ENCODE measurements at regions not wholly inside any gene's neighbourhood (a gene's known extent, or its start where the extent isn't known, plus 50 kb on each side); places are given as distances from the start of the nearest gene placed in this dataset.

DNA sequence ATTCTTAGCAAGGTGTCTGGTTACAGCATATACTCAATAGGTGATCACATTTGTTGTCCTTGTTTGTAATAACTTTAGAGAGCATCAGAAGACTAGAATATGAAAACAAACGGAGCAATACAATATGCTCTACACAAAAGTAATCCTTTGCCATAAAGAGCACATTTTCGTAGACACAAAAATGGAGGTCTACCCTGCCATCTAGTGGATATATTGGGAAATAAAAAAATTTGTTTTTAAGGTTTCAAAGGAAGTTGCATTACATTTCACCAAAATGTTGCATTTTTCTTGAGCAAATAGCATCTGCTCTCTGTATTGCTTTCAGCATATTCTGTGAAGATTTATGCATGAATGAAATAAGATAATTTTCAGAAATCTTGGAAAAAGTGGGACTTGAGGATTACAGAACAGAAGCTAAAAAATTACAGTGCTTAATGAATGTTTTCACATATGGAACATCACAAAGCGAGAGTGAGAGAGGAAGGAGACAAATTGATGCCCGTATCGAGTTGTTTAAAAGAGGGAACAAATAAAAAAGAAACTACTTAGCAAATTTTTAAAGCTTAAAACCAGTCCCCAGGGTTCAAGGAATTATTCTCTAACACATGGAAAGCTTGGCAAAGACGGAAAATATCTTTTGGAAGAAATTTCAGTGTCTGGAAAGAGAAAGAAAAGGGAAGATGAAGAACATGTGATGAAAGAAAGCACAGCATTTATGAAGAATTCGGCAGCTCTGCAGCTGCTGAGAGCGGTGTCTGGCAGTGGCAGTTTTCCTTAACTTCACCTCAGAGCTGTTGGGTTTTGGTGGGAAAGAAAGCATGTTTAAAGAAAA, 390.1 kb downstream of the ANKRD50 start:
- peak; percentile 44 for DNase-seq
- Histone ChIP-seq H3K4me3 (ENCODE audit: low read length) (no peak overlapping the region), H3F3A (ENCODE audit: insufficient read depth, low read length) (no peaks in the 10 kb centered on the region), H3K27ac (ENCODE audit: low read length) (no peak overlapping the region), H2AFZ (ENCODE audit: low read length) (no peak overlapping the region), H3K27me3 (replicated peaks; ENCODE audit: insufficient read depth, low read length) (no peaks in the 10 kb centered on the region), H3K9me3 (replicated peaks; ENCODE audit: insufficient read depth, low read length) (no peaks in the 10 kb centered on the region), H3K79me2 (ENCODE audit: low read length) (no peaks in the 10 kb centered on the region), H3K9me2 (replicated peaks; ENCODE audit: insufficient read depth, low read length) (no peaks in the 10 kb centered on the region), H3K9ac (ENCODE audit: low read length) (no peak overlapping the region), H3K4me1 (ENCODE audit: low read length) (no peaks in the 10 kb centered on the region), H3K4me2 (ENCODE audit: low read depth, low read length) (no peak overlapping the region), H3K36me3 (replicated peaks; ENCODE audit: insufficient read depth, low read length) (no peaks in the 10 kb centered on the region), H4K20me1 (ENCODE audit: insufficient read depth, low read length) (no peaks in the 10 kb centered on the region)
- TF ChIP-seq EZH2 (optimal IDR thresholded peaks at IDR 0.05; ENCODE audit: low read depth, low read length) (no peak), EZH2phosphoT487 (IDR thresholded peaks at IDR 0.05; ENCODE audit: low read length) (no peak)
- TF ChIP-seq, protein P1, sequence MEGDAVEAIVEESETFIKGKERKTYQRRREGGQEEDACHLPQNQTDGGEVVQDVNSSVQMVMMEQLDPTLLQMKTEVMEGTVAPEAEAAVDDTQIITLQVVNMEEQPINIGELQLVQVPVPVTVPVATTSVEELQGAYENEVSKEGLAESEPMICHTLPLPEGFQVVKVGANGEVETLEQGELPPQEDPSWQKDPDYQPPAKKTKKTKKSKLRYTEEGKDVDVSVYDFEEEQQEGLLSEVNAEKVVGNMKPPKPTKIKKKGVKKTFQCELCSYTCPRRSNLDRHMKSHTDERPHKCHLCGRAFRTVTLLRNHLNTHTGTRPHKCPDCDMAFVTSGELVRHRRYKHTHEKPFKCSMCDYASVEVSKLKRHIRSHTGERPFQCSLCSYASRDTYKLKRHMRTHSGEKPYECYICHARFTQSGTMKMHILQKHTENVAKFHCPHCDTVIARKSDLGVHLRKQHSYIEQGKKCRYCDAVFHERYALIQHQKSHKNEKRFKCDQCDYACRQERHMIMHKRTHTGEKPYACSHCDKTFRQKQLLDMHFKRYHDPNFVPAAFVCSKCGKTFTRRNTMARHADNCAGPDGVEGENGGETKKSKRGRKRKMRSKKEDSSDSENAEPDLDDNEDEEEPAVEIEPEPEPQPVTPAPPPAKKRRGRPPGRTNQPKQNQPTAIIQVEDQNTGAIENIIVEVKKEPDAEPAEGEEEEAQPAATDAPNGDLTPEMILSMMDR (IDR thresholded peaks at IDR 0.05; ENCODE audit: low read length), result peak; percentile 59

DNA sequence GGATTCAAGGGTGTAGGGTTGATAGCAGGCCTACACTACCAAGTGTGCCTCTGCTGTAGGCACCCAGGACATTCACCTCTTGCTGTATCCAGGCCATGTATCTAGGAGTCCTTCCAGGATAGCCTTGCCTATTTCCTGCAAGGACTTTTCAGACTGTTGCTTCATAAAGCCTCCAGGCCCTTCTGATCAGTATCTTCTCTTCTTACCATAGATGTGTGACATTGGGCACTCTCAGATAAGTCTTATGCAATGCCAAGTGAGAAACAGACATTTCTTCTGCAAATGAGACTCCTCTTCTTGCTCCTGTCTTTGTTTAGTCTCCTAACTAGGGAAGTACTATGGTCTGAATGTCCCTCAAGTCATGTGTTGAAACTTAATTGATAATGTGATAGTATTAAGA, 386.8 kb downstream of the ANKRD50 start:
- H3K4me1 ChIP-seq (ENCODE audit: low read length), result no peaks in the 10 kb centered on the region
- no peaks in the 10 kb centered on the region for H3K36me3 ChIP-seq (replicated peaks; ENCODE audit: insufficient read depth, low read length)
- H3K27me3 ChIP-seq (replicated peaks; ENCODE audit: insufficient read depth, low read length), result no peaks in the 10 kb centered on the region
- TF ChIP-seq, protein P1 (IDR thresholded peaks at IDR 0.05; ENCODE audit: low read length), result no peak
- TF ChIP-seq EZH2 (optimal IDR thresholded peaks at IDR 0.05; ENCODE audit: low read depth, low read length) (no peak), EZH2phosphoT487 (IDR thresholded peaks at IDR 0.05; ENCODE audit: low read length) (no peak)
- H4K20me1 ChIP-seq (ENCODE audit: insufficient read depth, low read length), result no peaks in the 10 kb centered on the region
- no peaks in the 10 kb centered on the region for H3K79me2 ChIP-seq (ENCODE audit: low read length)
- no peak overlapping the region for H3K9ac ChIP-seq (ENCODE audit: low read length)
- H3K9me3 ChIP-seq (replicated peaks; ENCODE audit: insufficient read depth, low read length), result no peaks in the 10 kb centered on the region
- H3K4me2 ChIP-seq (ENCODE audit: low read depth, low read length), result no peak overlapping the region
- no peaks in the 10 kb centered on the region for H3K9me2 ChIP-seq (replicated peaks; ENCODE audit: insufficient read depth, low read length)
- H3F3A ChIP-seq (ENCODE audit: insufficient read depth, low read length), result no peaks in the 10 kb centered on the region
- no peak overlapping the region for H3K4me3 ChIP-seq (ENCODE audit: low read length)
- no peak overlapping the region for H3K27ac ChIP-seq (ENCODE audit: low read length)
- no peak for DNase-seq
- no peak overlapping the region for H2AFZ ChIP-seq (ENCODE audit: low read length)

DNA sequence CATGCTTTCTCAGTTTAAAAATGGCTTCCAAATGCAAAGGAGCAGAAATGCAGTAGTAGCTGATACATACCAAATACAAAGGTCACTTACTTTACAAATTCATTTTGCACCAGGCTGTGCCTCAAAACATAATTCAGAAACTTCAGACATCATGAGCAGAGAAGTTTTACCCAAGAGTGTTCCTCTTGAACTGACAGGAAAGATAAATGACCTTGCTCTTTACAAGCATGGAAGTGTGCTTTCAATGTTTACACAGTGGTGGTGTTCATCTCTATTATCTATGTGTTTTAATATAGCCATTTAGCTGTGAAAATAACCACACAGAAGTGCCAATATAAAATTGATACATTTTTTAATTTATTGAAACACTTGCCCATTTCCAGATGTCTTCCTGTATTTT, 383.4 kb downstream of the ANKRD50 start:
- no peaks in the 10 kb centered on the region for H3K9me3 ChIP-seq (replicated peaks; ENCODE audit: insufficient read depth, low read length)
- no peak overlapping the region for H3K9ac ChIP-seq (ENCODE audit: low read length)
- H4K20me1 ChIP-seq (ENCODE audit: insufficient read depth, low read length), result no peaks in the 10 kb centered on the region
- TF ChIP-seq, protein P1 (IDR thresholded peaks at IDR 0.05; ENCODE audit: low read length), result no peak
- TF ChIP-seq EZH2phosphoT487 (IDR thresholded peaks at IDR 0.05; ENCODE audit: low read length) (no peak), EZH2 (optimal IDR thresholded peaks at IDR 0.05; ENCODE audit: low read depth, low read length) (no peak)
- no peak overlapping the region for H3K27ac ChIP-seq (ENCODE audit: low read length)
- H3K9me2 ChIP-seq (replicated peaks; ENCODE audit: insufficient read depth, low read length), result no peaks in the 10 kb centered on the region
- no peaks in the 10 kb centered on the region for H3K4me1 ChIP-seq (ENCODE audit: low read length)
- H3K36me3 ChIP-seq (replicated peaks; ENCODE audit: insufficient read depth, low read length), result no peaks in the 10 kb centered on the region
- no peak overlapping the region for H2AFZ ChIP-seq (ENCODE audit: low read length)
- no peak overlapping the region for H3K4me2 ChIP-seq (ENCODE audit: low read depth, low read length)
- no peaks in the 10 kb centered on the region for H3F3A ChIP-seq (ENCODE audit: insufficient read depth, low read length)
- H3K27me3 ChIP-seq (replicated peaks; ENCODE audit: insufficient read depth, low read length), result no peaks in the 10 kb centered on the region
- no peaks in the 10 kb centered on the region for H3K79me2 ChIP-seq (ENCODE audit: low read length)
- DNase-seq, result no peak
- no peak overlapping the region for H3K4me3 ChIP-seq (ENCODE audit: low read length)

All from MM.1S (cell line).